ENCODE measurements at regions not wholly inside any gene's neighbourhood (a gene's known extent, or its start where the extent isn't known, plus 50 kb on each side); places are given as distances from the start of the nearest gene placed in this dataset.

DNA sequence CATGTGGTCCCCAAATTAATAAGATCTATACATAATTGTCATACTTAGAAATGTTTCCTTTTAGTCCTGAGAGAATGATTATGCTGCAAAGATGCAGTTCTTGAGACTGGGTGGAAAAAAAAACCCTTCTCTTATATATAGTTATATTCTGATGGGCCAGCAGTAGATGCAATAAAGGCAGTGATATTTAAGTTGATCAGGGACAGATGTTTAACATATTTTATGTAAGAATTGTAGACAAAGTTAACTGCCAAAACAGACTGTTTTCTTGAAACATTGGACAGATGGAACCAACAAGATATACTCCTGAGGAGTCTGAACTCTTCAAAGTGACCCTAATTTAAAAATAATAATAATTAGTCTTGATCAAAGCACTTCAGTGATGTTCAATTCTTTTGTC is 172.0 kb upstream of the LRIG1 start:
- DNase-seq (ENCODE audit: extremely low read depth in 1 of 2, low read depth in 1 of 2): no peak

DNA sequence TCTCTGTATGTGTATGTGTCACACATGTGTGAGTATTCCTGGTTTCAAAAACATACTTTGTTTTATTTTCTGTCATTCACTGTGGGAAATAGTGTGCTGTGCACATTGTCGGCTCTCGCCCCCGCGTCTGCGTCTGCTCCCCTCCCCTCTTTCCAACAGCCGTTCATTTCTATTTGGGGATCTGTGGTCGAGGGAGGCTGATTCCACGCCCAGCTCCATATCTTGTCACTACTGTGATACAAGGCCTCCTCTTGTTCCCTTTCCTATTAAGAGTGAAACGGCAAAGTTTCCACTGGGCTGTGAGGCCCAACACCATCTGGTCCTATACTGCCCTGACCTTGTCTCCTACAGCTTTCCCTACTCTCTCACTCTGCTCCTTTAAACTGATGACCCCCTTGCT is 172.5 kb upstream of the LRIG1 start:
- DNase-seq (ENCODE audit: extremely low read depth in 1 of 2, low read depth in 1 of 2): no peak

DNA sequence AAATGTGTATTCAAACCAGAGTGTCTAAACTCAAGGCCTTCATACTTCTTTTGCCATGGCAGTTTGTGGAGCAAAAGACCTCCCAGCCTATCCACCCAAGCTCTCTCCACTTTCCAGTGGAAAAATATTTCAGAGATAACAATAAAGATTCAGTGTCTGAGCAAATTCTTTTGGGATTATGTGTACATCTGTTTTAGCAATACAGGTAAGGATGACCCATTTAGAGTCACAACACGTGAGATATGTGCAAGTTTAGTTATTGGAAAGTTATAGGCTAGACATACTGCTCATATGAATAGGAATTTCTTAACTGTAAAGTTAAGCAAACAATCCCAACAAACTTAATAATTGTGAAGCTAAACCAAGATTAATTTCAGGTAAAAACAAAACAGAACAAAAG is 174.5 kb upstream of the LRIG1 start:
- DNase-seq (ENCODE audit: extremely low read depth in 1 of 2, low read depth in 1 of 2): no peak

DNA sequence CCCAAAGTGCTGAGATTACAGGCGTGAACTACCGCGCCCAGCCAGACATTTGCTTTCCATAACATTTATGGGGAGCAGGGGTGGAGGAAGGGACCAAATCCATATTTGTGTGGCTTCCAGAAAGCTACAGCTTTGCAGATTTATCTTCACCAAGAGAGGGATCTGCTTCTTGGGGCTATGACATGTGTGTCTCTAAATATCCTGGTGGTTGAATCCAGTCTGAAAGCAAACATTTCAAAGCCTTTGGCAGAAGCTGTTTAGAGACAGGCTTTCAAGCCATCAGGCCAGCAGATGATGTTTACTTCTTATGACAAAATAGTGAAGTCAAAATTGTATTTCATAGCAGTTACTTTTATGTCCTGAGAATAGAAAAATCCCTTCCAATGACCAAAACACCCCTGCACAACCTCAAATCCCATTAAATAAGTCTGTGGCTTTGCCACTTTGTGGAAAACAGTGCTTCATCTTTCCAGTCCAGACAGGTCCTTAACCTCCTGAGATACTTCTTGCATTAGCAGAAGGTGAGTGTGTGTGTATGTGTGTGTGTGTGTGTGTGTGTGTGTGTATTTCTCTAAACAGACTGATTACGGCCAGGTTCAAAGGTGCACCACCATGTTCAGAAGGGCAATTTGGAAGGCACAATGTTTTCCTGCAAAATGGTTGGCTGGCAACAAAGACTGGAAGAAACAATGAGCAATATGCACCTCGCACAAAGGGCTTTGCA is 191.4 kb upstream of the LRIG1 start:
- no peak for DNase-seq (ENCODE audit: extremely low read depth in 1 of 2, low read depth in 1 of 2)

- DNase-seq (ENCODE audit: extremely low read depth in 1 of 2, low read depth in 1 of 2): no peak
These were observed 191.9 kb upstream of the LRIG1 start for GRCh38 chr3:66692766-66693150.

DNA sequence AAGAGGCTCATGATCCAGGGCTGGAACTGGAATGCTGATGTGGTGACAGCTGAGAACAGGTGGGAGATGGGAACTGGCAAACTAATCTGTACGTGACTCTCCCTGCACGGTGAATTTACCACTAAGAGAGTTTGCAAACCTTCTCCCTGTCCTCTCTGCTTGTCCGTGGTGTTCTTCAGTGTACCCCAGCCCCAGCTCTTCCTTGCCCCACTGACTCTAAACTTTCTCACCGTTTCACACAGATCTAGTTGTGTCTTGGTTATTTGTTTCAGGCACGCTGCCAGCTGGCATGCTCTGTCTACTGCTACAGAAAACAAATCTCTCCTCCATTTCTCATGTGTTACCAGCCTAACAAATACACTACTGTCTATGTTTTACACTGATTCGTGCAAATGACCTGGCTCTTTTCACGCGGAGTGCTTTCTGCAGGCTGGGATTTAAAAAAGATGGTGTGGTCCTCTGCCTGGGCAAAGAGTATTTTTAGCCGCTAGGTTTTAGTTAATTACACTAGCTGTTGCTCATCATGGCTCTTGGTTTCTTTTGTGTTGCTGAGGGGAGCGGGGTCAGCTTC is 192.7 kb upstream of the LRIG1 start:
- DNase-seq (ENCODE audit: extremely low read depth in 1 of 2, low read depth in 1 of 2): no peak

- DNase-seq (ENCODE audit: extremely low read depth in 1 of 2, low read depth in 1 of 2): no peak
These were observed 201.3 kb upstream of the LRIG1 start for GRCh38 chr3:66702126-66702525.

GRCh38 chr3:66703501-66703900 is 202.7 kb upstream of the LRIG1 start:
- DNase-seq (ENCODE audit: extremely low read depth in 1 of 2, low read depth in 1 of 2): no peak

- DNase-seq (ENCODE audit: extremely low read depth in 1 of 2, low read depth in 1 of 2): no peak
These were observed 204.3 kb upstream of the LRIG1 start for GRCh38 chr3:66705076-66705475.

GRCh38 chr3:66706890-66707289 is 206.1 kb upstream of the LRIG1 start:
- DNase-seq (ENCODE audit: extremely low read depth in 1 of 2, low read depth in 1 of 2): no peak

- DNase-seq (ENCODE audit: extremely low read depth in 1 of 2, low read depth in 1 of 2): no peak
These were observed 208.7 kb upstream of the LRIG1 start for GRCh38 chr3:66709532-66709931.

DNA sequence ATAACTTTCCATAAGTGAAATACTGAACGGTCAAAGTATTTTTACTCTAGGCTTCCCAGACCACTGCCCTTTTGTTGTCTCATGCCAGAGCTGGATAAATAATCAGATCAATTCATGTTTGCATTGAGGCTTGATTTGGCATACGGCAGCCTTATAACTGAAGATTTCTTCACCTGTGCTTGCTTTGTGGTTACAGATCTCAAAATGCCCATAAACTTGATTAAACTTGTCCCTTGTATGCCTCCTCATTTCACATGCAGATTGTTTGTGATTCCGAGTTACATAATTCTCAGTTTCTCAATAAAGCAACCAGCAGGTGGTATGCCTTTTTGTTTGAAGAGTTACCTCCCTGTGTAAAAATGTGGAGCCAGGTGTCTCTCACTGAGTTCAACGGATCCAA is 211.4 kb upstream of the LRIG1 start:
- no peak for DNase-seq (ENCODE audit: extremely low read depth in 1 of 2, low read depth in 1 of 2)

- DNase-seq (ENCODE audit: extremely low read depth in 1 of 2, low read depth in 1 of 2): no peak
These were observed 213.1 kb upstream of the LRIG1 start for GRCh38 chr3:66713921-66714320.

DNA sequence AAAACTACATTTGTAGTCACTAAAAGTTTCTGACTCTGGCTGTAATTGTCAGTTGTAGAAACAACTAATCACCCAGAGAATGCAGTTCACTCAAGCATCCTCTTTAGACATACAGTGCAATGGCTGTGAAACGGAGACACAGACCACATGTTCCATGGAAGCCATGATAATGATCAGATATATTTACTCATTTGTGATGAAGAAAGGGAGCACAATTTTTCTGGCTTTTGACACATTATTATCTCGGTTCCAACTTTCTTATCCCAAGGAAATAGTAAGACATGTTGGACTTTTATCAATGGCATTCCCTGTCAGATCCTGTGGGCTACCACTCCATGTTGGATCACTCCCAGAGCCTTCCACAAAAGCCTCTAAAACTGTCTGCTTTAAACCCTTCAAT is 215.0 kb upstream of the LRIG1 start:
- no peak for DNase-seq (ENCODE audit: extremely low read depth in 1 of 2, low read depth in 1 of 2)

- no peak for DNase-seq (ENCODE audit: extremely low read depth in 1 of 2, low read depth in 1 of 2)
These were observed 217.0 kb upstream of the LRIG1 start for GRCh38 chr3:66717806-66718205.

GRCh38 chr3:66719796-66720356 is 219.1 kb upstream of the LRIG1 start:
- no peak for DNase-seq (ENCODE audit: extremely low read depth in 1 of 2, low read depth in 1 of 2)

DNA sequence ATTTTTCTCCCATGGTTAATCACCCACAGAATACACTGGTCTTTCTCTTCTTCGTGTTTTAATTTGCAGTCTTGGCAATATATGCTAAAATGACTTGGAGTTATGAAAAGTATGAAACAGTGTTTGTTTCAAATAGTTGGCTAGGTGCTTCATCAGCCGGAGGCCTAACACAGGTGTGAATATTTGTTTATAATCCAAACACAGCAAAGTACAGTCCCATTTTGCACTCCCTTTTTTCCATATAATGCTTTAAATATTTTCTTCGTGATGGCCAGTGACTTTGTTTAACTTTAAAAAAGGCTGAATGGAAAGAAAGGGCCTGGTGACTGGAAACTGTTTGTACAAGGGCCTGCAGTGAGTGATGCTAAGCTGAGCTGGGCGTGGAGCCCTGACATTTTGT is 219.7 kb upstream of the LRIG1 start:
- no peak for DNase-seq (ENCODE audit: extremely low read depth in 1 of 2, low read depth in 1 of 2)

DNA sequence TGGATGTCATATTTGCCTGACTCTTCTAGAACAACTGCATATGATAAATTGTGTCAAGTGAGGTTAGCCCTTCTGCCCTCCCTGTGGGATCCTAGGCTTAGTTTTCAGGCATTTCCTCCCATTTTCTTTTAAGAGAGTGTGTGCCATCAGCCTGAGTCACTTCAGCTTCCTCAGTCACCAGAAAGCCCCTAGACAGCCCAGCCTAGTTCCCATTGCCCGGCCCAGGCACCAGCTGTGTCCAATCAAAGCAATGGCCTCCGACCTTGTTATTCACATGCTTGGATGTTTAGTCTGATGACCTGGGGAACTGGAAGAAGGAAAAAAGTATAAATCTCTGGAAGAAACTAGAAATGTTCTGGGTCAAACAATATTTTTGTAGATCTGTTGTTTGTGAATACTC is 221.9 kb upstream of the LRIG1 start:
- DNase-seq (ENCODE audit: extremely low read depth in 1 of 2, low read depth in 1 of 2): no peak

DNA sequence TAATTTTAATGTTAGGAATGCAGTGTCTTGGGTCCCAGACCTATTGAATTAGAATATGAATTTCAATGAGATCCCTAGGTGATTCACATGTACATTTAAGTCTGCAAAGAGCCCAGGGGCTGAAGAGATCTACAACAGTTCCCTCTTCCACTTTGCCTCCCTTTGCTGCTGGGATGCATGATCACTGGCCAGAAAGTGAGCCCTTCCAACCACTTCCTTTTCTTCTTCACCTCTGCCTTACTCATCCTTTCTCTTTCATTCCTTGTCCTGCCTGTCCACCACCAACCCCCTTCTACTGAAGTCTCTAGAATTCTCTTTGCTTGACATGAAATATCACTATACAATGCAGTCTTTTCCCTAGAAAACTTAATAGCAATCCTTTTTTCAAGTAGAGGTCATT is 222.4 kb upstream of the LRIG1 start:
- DNase-seq (ENCODE audit: extremely low read depth in 1 of 2, low read depth in 1 of 2): no peak

- DNase-seq (ENCODE audit: extremely low read depth in 1 of 2, low read depth in 1 of 2): no peak
These were observed 229.0 kb upstream of the LRIG1 start for GRCh38 chr3:66729687-66730393.

DNA sequence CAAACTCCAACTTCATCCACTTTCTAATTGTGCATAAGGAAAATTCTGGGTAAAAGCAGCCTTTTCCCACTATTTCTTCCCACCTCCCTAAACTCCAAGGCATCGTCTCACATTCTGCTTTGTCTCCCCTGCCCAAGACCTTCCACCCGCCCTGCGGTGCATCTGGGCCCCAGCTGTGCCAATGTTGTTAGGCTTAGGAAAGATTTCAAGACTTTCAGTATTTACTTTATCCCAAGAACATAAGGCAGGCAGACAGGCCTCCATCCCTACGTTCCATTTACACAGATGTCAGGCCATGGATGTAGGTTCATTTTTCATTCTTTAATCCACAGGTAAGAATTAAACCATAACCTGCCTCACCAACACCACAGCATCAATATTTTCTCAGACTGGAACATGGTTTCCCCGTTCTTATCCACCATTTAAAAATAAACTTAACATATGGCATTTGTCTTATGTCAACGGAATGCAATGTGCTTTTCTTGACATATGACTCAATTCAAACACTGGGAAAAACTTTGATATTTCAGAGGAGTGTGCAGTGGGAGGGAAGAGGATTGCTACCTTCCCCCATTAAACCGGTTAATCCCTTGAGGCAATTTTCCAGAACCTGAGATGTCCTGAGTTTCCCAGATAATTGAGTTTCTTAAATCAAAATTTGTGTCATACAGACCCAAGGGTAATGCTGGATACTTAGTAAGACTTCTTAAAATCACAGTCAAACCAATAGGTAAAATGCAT is 238.0 kb upstream of the LRIG1 start:
- DNase-seq (ENCODE audit: extremely low read depth in 1 of 2, low read depth in 1 of 2): no peak
